SH-SY5Y (cell line): ENCODE measurements at regions not wholly inside any gene's neighbourhood (a gene's known extent, or its start where the extent isn't known, plus 50 kb on each side); places are given as distances from the start of the nearest gene placed in this dataset.

ENCODE experiments used
- GATA2 ChIP-seq: IDR thresholded peaks from 2 replicates; pipeline ENCODE4 v1.6.1; 2011; ENCODE audit warnings: mild to moderate bottlenecking, low read depth, low read length
- GATA3 ChIP-seq: IDR thresholded peaks from 2 replicates; pipeline ENCODE4 v1.6.1; 2011; ENCODE audit warnings: low read depth, mild to moderate bottlenecking, low read length, moderate library complexity

DNA sequence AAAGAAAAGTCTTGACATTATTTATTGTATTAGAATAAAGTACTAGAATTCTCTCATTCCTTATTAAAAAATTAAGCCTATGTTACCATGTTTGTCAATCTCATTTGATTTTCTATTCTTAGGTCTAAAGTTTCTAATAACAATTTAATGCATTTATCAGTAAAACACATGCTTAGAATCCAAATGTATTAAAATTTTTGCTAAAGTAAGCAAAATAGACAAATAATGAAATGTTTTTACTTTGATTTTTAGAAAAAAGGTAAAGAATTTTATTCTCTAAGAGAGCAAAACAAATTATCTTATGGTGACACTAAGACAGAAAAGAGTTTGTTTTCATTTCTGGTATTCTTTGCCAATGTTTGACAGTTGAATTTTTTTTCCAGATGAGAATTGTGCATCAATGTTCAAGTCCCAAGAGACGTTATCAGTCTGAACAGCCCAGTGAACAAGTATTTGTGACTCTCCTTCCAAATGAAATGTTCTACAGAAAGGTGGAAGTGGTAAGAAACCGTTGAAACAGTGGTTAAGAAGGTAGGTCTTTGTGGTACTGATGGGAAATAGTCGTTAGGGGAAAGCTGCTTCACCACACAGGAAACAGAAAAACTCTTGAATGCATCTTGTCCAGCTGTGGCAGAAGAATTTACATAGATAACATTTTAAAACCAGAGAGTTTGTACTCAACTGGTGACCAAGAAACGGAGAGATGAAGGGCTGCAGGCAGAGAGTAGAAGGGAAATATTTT lies 402.5 kb downstream of the PTPRC start:
- TF ChIP-seq GATA3 (peak; percentile 47; the same call in 1 of the 2 replicates), GATA2 (no peak)
